H1 (cell line): ENCODE measurements at regions not wholly inside any gene's neighbourhood (a gene's known extent, or its start where the extent isn't known, plus 50 kb on each side); places are given as distances from the start of the nearest gene placed in this dataset.

Source experiments
- ATF3 ChIP-seq: IDR thresholded peaks from 2 replicates; pipeline ENCODE4 v1.6.1; 2011; ENCODE audit warnings: low read depth, mild to moderate bottlenecking, low read length; ENCODE audit not compliant: insufficient read depth
- CBX5 ChIP-seq: fragments of 300-800, 300-1000 bp; sonication (generic); IDR thresholded peaks from 2 replicates; pipeline ENCODE4 v1.7.1; 2016; ENCODE audit warnings: antibody characterized with exemption, low read length, low read depth
- CBX8 ChIP-seq: fragments of 300-800, 300-1000 bp; sonication (generic); IDR thresholded peaks from 2 replicates; pipeline ENCODE4 v1.7.1; 2016; ENCODE audit warnings: low read depth, low read length, borderline replicate concordance
- CHD2 ChIP-seq: IDR thresholded peaks from 2 replicates; pipeline ENCODE4 v1.6.1; 2012; ENCODE audit warnings: low read length, improper control_type of control experiment
- CREB1 ChIP-seq: IDR thresholded peaks from 2 replicates; pipeline ENCODE4 v1.6.1; 2012; ENCODE audit warnings: inconsistent platforms
- CTBP2 ChIP-seq: IDR thresholded peaks from 2 replicates; pipeline ENCODE4 v1.7.0; 2011; ENCODE audit warnings: borderline replicate concordance, mild to moderate bottlenecking, moderate library complexity, mixed read lengths, low read length; ENCODE audit not compliant: insufficient read depth, insufficient read length
- EP300 ChIP-seq, 2 experiments: IDR thresholded peaks; 1 replicate in 1 of 2; 2 replicates in 1 of 2; pipeline ENCODE4 v1.6.1; 2011 to 2012; ENCODE audit warnings: low read depth in 2 of 2, low read length in 2 of 2, mild to moderate bottlenecking in 2 of 2, borderline replicate concordance in 1 of 2, inconsistent platforms in 1 of 2, moderate library complexity in 1 of 2
- POLR2A ChIP-seq, 2 experiments: IDR thresholded peaks; 1 replicate in 1 of 2; 2 replicates in 1 of 2; pipeline ENCODE4 v1.6.1; 2011; ENCODE audit warnings: low read depth in 2 of 2, low read length in 2 of 2, mild to moderate bottlenecking in 2 of 2; ENCODE audit errors: control extremely low read depth in 1 of 2
- SP2 ChIP-seq: IDR thresholded peaks from 2 replicates; pipeline ENCODE4 v1.6.1; 2012; ENCODE audit warnings: mild to moderate bottlenecking, low read length, inconsistent platforms
- TF ChIP-seq, protein P1 (sequence below), 3 experiments: IDR thresholded peaks; 1 replicate in 2 of 3; 2 replicates in 1 of 3; pipeline versions ENCODE4 v1.5.1 to v1.6.1; 2011; ENCODE audit warnings: low read length in 3 of 3, mild to moderate bottlenecking in 3 of 3, inconsistent platforms in 2 of 3, low read depth in 1 of 3, moderate library complexity in 1 of 3; ENCODE audit not compliant: insufficient read depth in 1 of 3; ENCODE audit errors: control extremely low read depth in 1 of 3
- TF ChIP-seq, protein P2 (sequence below): IDR thresholded peaks from 2 replicates; pipeline ENCODE4 v1.6.1; 2012; ENCODE audit warnings: inconsistent platforms

DNA sequence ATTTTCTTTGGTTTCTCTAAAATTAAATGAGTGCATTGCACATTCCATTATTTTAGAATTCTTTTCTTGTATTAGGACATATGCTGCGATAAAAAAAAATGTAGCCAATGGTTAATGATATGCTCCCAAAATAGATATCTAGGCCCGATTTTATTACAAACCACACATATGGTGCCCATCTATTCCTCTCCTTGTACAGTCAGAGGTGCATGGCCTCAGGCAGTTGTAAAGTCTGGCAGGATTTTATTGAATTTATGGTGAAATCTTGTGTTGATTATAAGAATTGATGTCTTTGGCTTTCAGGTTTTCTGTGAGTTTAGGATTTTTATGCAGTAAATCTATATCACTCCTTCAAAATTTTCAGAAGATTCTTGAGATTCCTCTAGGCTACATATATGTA, 192.2 kb downstream of the RFPL4B start:
- no peak for TF ChIP-seq POLR2A (IDR thresholded peaks at IDR 0.05; ENCODE audit: control extremely low read depth in 1 of 2, low read depth in 2 of 2, low read length in 2 of 2)
- TF ChIP-seq, protein P1, sequence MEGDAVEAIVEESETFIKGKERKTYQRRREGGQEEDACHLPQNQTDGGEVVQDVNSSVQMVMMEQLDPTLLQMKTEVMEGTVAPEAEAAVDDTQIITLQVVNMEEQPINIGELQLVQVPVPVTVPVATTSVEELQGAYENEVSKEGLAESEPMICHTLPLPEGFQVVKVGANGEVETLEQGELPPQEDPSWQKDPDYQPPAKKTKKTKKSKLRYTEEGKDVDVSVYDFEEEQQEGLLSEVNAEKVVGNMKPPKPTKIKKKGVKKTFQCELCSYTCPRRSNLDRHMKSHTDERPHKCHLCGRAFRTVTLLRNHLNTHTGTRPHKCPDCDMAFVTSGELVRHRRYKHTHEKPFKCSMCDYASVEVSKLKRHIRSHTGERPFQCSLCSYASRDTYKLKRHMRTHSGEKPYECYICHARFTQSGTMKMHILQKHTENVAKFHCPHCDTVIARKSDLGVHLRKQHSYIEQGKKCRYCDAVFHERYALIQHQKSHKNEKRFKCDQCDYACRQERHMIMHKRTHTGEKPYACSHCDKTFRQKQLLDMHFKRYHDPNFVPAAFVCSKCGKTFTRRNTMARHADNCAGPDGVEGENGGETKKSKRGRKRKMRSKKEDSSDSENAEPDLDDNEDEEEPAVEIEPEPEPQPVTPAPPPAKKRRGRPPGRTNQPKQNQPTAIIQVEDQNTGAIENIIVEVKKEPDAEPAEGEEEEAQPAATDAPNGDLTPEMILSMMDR (IDR thresholded peaks at IDR 0.05; ENCODE audit: control extremely low read depth in 1 of 3, insufficient read depth in 1 of 3, low read depth in 1 of 3, low read length in 3 of 3): no peak
- TF ChIP-seq CREB1: no peak
- TF ChIP-seq, protein P2, sequence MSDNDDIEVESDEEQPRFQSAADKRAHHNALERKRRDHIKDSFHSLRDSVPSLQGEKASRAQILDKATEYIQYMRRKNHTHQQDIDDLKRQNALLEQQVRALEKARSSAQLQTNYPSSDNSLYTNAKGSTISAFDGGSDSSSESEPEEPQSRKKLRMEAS: no peak
- TF ChIP-seq CBX8: no peak
- TF ChIP-seq ATF3: no peak
- TF ChIP-seq CHD2: no peak
- no peak for TF ChIP-seq CTBP2
- no peak for TF ChIP-seq EP300 (IDR thresholded peaks at IDR 0.05; ENCODE audit: borderline replicate concordance in 1 of 2, low read depth in 2 of 2, low read length in 2 of 2)
- no peak for TF ChIP-seq CBX5
- no peak for TF ChIP-seq SP2
